ENCODE measurements at regions not wholly inside any gene's neighbourhood (a gene's known extent, or its start where the extent isn't known, plus 50 kb on each side); places are given as distances from the start of the nearest gene placed in this dataset.
"Not testable (repeated sequence)": the region's sequence is repeated elsewhere in the genome, so short reads cannot be mapped to it uniquely, and the experiment has no call there.

- Histone ChIP-seq H3K27me3 (ENCODE audit: low read depth) (no peaks in the 10 kb centered on the region), H3K36me3 (no peaks in the 10 kb centered on the region), H3K27ac (no peak overlapping the region), H3K4me3 (no peak overlapping the region), H3K4me1 (no peaks in the 10 kb centered on the region), H3K9me3 (no peaks in the 10 kb centered on the region)
- intact Hi-C loops (cut with DNase I): no loop called here
- no peak for TF ChIP-seq CTCF (IDR thresholded peaks at IDR 0.05)
- ATAC-seq: no peak
- no peak for DNase-seq
Measured at GRCh38 chr13:78875792-78876580, 217.0 kb upstream of the OBI1 start.

- Histone ChIP-seq H3K27me3 (ENCODE audit: low read depth) (no peaks in the 10 kb centered on the region), H3K4me3 (no peak overlapping the region), H3K4me1 (no peaks in the 10 kb centered on the region), H3K27ac (no peak overlapping the region), H3K9me3 (no peaks in the 10 kb centered on the region), H3K36me3 (no peaks in the 10 kb centered on the region)
- intact Hi-C loops (cut with DNase I): no loop called here
- TF ChIP-seq CTCF (IDR thresholded peaks at IDR 0.05): no peak
- DNase-seq: no peak
- no peak for ATAC-seq
Measured at GRCh38 chr13:78868991-78869390, 210.0 kb upstream of the OBI1 start.

- Histone ChIP-seq H3K27ac (no peak overlapping the region), H3K36me3 (no peaks in the 10 kb centered on the region), H3K4me1 (no peaks in the 10 kb centered on the region), H3K9me3 (no peaks in the 10 kb centered on the region), H3K27me3 (ENCODE audit: low read depth) (no peaks in the 10 kb centered on the region), H3K4me3 (no peak overlapping the region)
- no peak for DNase-seq
- no peak for ATAC-seq
- intact Hi-C loops (cut with DNase I): no loop called here
- TF ChIP-seq CTCF (IDR thresholded peaks at IDR 0.05): no peak
Measured at GRCh38 chr13:78867655-78868054, 208.7 kb upstream of the OBI1 start.

- H3K4me1 ChIP-seq; ATAC-seq; DNase-seq; H3K4me3 ChIP-seq; H3K36me3 ChIP-seq; H3K9me3 ChIP-seq; H3K27ac ChIP-seq; H3K27me3 ChIP-seq (ENCODE audit: low read depth); intact Hi-C loops (cut with DNase I): not testable (repeated sequence)
Measured at GRCh38 chr13:78866076-78866475, 207.1 kb upstream of the OBI1 start.

GRCh38 chr13:78862446-78862845, 203.5 kb upstream of the OBI1 start:
- Histone ChIP-seq H3K27me3 (ENCODE audit: low read depth) (no peaks in the 10 kb centered on the region), H3K36me3 (no peaks in the 10 kb centered on the region), H3K9me3 (no peaks in the 10 kb centered on the region), H3K27ac (no peak overlapping the region), H3K4me3 (no peak overlapping the region), H3K4me1 (no peaks in the 10 kb centered on the region)
- ATAC-seq: no peak
- no peak for TF ChIP-seq CTCF (IDR thresholded peaks at IDR 0.05)
- intact Hi-C loops (cut with DNase I): no loop called here
- DNase-seq: no peak

- TF ChIP-seq CTCF (IDR thresholded peaks at IDR 0.05): no peak
- intact Hi-C loops (cut with DNase I): no loop called here
- Histone ChIP-seq H3K36me3 (no peaks in the 10 kb centered on the region), H3K9me3 (peaks cover 10% of the 10 kb centered on the region), H3K27me3 (ENCODE audit: low read depth) (no peaks in the 10 kb centered on the region), H3K4me1 (no peaks in the 10 kb centered on the region), H3K4me3 (no peak overlapping the region), H3K27ac (no peak overlapping the region)
- DNase-seq (no peak), ATAC-seq (no peak)
Measured at GRCh38 chr13:78852709-78853108, 193.8 kb upstream of the OBI1 start.

All from lower lobe of right lung (tissue), 2 donors.